GM18868 (cell line): ENCODE measurements at regions not wholly inside any gene's neighbourhood (a gene's known extent, or its start where the extent isn't known, plus 50 kb on each side); places are given as distances from the start of the nearest gene placed in this dataset.
"Not testable (repeated sequence)": the region's sequence is repeated elsewhere in the genome, so short reads cannot be mapped to it uniquely, and the experiment has no call there.

Experiments
- ATAC-seq: cut with Tn5 transposase; IDR thresholded peaks from one replicate; pipeline ENCODE4 v1.9.1; 2021; ENCODE audit warnings: mild to moderate bottlenecking, moderate library complexity; ENCODE audit not compliant: unreplicated experiment

- ATAC-seq = no peak
Measured at GRCh38 chr3:20424086-20424485, 238.1 kb upstream of the SGO1 start.

- no peak for ATAC-seq
Measured at GRCh38 chr3:20422391-20422790, 236.4 kb upstream of the SGO1 start.

- no peak for ATAC-seq
Measured at GRCh38 chr3:20417388-20418108, 231.5 kb upstream of the SGO1 start.

- ATAC-seq = no peak
Measured at GRCh38 chr3:20406611-20407011, 220.6 kb upstream of the SGO1 start.

- no peak for ATAC-seq
Measured at GRCh38 chr3:20405744-20406143, 219.7 kb upstream of the SGO1 start.

GRCh38 chr3:20405231-20405630, 219.2 kb upstream of the SGO1 start:
- ATAC-seq = no peak

GRCh38 chr3:20404741-20405100, 218.7 kb upstream of the SGO1 start:
- ATAC-seq = no peak

- ATAC-seq = no peak
Measured at GRCh38 chr3:20403986-20404740, 218.2 kb upstream of the SGO1 start.

- ATAC-seq = no peak
Measured at GRCh38 chr3:20401253-20401652, 215.2 kb upstream of the SGO1 start.

GRCh38 chr3:20400686-20401085, 214.7 kb upstream of the SGO1 start:
- no peak for ATAC-seq

GRCh38 chr3:20400281-20400680, 214.3 kb upstream of the SGO1 start:
- ATAC-seq = no peak

- ATAC-seq = no peak
Measured at GRCh38 chr3:20396335-20396734, 210.3 kb upstream of the SGO1 start.

- ATAC-seq = no peak
Measured at GRCh38 chr3:20395692-20396091, 209.7 kb upstream of the SGO1 start.

GRCh38 chr3:20394243-20394642, 208.2 kb upstream of the SGO1 start:
- no peak for ATAC-seq

GRCh38 chr3:20391644-20392043, 205.6 kb upstream of the SGO1 start:
- ATAC-seq = no peak

- ATAC-seq = no peak
Measured at GRCh38 chr3:20388971-20389370, 203.0 kb upstream of the SGO1 start.

GRCh38 chr3:20380295-20380694, 194.3 kb upstream of the SGO1 start:
- no peak for ATAC-seq

GRCh38 chr3:20378315-20378714, 192.3 kb upstream of the SGO1 start:
- ATAC-seq = no peak

GRCh38 chr3:20376665-20377217, 190.7 kb upstream of the SGO1 start:
- ATAC-seq = no peak

- ATAC-seq = no peak
Measured at GRCh38 chr3:20375302-20375701, 189.3 kb upstream of the SGO1 start.

GRCh38 chr3:20370273-20371063, 184.5 kb upstream of the SGO1 start:
- not testable (repeated sequence) for ATAC-seq
